Nephron progenitor cell (in vitro differentiated cells): ENCODE measurements at regions not wholly inside any gene's neighbourhood (a gene's known extent, or its start where the extent isn't known, plus 50 kb on each side); places are given as distances from the start of the nearest gene placed in this dataset.

Experiments
- DNase-seq: peaks from one replicate; pipeline ENCODE4 v3.0.0; 2021
- H3K27ac Mint-ChIP-seq: 2 replicates; pipeline ENCODE4 v1.8.0; 2021; ENCODE audit warnings: mild to moderate bottlenecking, moderate library complexity, mixed read lengths
- H3K27me3 Mint-ChIP-seq: 2 replicates; pipeline ENCODE4 v1.8.0; 2021; ENCODE audit warnings: mild to moderate bottlenecking, low read depth, mixed read lengths; ENCODE audit not compliant: poor library complexity
- H3K36me3 Mint-ChIP-seq: 2 replicates; pipeline ENCODE4 v1.8.0; 2021; ENCODE audit warnings: low read depth, mixed read lengths
- H3K4me1 Mint-ChIP-seq: 2 replicates; pipeline ENCODE4 v1.8.0; 2021; ENCODE audit warnings: mixed read lengths
- H3K4me3 Mint-ChIP-seq: 2 replicates; pipeline ENCODE4 v1.8.0; 2021; ENCODE audit warnings: mild to moderate bottlenecking, moderate library complexity, mixed read lengths
- H3K9me3 Mint-ChIP-seq: 2 replicates; pipeline ENCODE4 v1.8.0; 2021; ENCODE audit warnings: mild to moderate bottlenecking, moderate library complexity, mixed read lengths
- TF ChIP-seq, protein P1 (sequence below): fragments of 200-600 bp; sonication (generic); IDR thresholded peaks from 2 replicates; pipeline ENCODE4 v1.5.0; 2021; ENCODE audit warnings: antibody characterized with exemption

GRCh38 chr4:181611033-181611711 lies 632.0 kb upstream of the TENM3 start:
- DNase-seq: no peak
- TF ChIP-seq, protein P1, sequence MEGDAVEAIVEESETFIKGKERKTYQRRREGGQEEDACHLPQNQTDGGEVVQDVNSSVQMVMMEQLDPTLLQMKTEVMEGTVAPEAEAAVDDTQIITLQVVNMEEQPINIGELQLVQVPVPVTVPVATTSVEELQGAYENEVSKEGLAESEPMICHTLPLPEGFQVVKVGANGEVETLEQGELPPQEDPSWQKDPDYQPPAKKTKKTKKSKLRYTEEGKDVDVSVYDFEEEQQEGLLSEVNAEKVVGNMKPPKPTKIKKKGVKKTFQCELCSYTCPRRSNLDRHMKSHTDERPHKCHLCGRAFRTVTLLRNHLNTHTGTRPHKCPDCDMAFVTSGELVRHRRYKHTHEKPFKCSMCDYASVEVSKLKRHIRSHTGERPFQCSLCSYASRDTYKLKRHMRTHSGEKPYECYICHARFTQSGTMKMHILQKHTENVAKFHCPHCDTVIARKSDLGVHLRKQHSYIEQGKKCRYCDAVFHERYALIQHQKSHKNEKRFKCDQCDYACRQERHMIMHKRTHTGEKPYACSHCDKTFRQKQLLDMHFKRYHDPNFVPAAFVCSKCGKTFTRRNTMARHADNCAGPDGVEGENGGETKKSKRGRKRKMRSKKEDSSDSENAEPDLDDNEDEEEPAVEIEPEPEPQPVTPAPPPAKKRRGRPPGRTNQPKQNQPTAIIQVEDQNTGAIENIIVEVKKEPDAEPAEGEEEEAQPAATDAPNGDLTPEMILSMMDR: no peak
- Mint-ChIP-seq H3K27ac (no peak overlapping the region), H3K36me3 (no peaks in the 10 kb centered on the region), H3K9me3 (no peaks in the 10 kb centered on the region), H3K4me1 (peaks cover 62% of the 10 kb centered on the region), H3K27me3 (no peaks in the 10 kb centered on the region), H3K4me3 (no peak overlapping the region)

GRCh38 chr4:181611946-181612600 lies 631.1 kb upstream of the TENM3 start:
- H3K36me3 Mint-ChIP-seq: no peaks in the 10 kb centered on the region
- H3K27ac Mint-ChIP-seq: peak overlapping the region; percentile 87
- H3K4me3 Mint-ChIP-seq: no peak overlapping the region
- no peak for DNase-seq
- TF ChIP-seq, protein P1: no peak
- H3K27me3 Mint-ChIP-seq: no peaks in the 10 kb centered on the region
- H3K9me3 Mint-ChIP-seq: no peaks in the 10 kb centered on the region
- peaks cover 62% of the 10 kb centered on the region for H3K4me1 Mint-ChIP-seq

DNA sequence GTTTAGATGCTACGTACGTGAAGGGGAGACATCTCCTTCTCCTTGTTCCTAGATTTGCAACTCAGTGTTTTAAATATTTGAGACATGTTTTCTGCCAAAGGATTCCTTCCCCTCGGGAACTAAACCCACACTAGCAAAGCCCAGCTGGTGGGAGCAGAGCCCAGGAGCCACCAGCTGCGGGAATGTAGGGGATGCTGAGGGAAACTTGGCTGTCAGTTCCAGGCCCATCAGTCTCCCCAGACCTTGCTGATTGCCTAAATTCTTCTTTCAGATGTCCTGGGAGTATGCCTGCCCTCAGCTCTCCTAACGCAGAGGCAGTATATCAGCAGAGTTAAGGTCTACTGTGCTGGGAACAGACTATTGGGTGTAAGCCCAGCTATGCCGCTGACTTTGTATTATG lies 630.0 kb upstream of the TENM3 start:
- Mint-ChIP-seq H3K27ac (no peak overlapping the region), H3K4me3 (no peak overlapping the region), H3K9me3 (no peaks in the 10 kb centered on the region), H3K27me3 (no peaks in the 10 kb centered on the region), H3K4me1 (peaks cover 57% of the 10 kb centered on the region), H3K36me3 (no peaks in the 10 kb centered on the region)
- DNase-seq: no peak
- TF ChIP-seq, protein P1: no peak

DNA sequence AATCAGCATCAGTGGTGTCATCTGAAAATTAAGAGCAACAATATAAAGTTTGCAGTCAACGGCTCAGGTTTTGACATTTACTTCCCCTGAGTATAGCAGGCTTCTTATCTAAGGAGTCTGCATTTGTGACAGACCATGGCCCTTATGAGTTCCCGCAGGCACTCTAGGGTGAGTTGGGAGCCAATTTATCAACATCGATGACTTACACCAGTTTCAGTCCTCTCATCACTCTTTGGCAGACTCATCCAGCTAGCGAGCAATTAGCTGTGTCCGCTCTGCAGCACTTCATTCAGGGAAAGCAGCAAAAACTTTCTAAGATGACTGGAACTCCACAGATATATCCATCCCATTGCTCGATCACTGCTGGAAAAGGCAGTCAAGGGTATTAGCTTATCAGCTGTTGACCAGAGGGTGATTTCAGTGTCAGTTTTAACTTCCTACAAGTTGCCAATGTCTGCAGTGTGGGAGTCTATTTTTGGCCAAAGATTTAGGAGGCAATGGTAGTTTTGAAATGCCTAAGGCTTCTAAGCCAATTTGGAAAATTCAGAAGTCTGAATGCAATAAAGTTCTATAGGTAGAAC lies 625.1 kb upstream of the TENM3 start:
- TF ChIP-seq, protein P1: no peak
- Mint-ChIP-seq H3K4me3 (no peak overlapping the region), H3K9me3 (no peaks in the 10 kb centered on the region), H3K36me3 (no peaks in the 10 kb centered on the region), H3K27me3 (no peaks in the 10 kb centered on the region), H3K4me1 (peaks cover 10% of the 10 kb centered on the region), H3K27ac (no peak overlapping the region)
- DNase-seq: no peak

DNA sequence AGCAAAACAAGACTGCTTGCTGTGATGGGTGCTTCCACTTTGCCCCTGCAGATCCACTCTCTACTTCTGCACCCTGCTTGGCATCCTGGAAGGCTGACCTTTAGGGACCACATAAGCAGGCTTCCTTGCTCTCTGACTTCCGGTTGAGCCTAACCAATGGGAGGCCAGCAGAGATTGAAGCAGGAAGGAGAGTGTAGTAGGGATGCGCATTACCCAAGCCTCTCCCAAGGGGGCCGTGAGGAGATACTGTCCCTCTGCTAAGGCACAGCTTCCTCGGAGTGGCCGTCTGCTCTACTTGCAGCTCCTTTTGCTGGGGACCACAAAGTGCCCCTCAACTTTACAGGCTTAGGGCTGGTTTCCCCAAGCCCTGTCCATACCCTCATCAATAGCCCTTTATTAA lies 624.3 kb upstream of the TENM3 start:
- DNase-seq: no peak
- Mint-ChIP-seq H3K4me1 (peaks cover 4% of the 10 kb centered on the region), H3K27ac (no peak overlapping the region), H3K36me3 (no peaks in the 10 kb centered on the region), H3K4me3 (no peak overlapping the region), H3K9me3 (no peaks in the 10 kb centered on the region), H3K27me3 (no peaks in the 10 kb centered on the region)
- TF ChIP-seq, protein P1: no peak

GRCh38 chr4:181619651-181620050 lies 623.6 kb upstream of the TENM3 start:
- TF ChIP-seq, protein P1: no peak
- Mint-ChIP-seq H3K27me3 (no peaks in the 10 kb centered on the region), H3K9me3 (no peaks in the 10 kb centered on the region), H3K27ac (no peak overlapping the region), H3K36me3 (no peaks in the 10 kb centered on the region), H3K4me3 (no peak overlapping the region), H3K4me1 (no peaks in the 10 kb centered on the region)
- DNase-seq: no peak
